IgD-negative memory B cell (primary cell): ENCODE measurements at regions not wholly inside any gene's neighbourhood (a gene's known extent, or its start where the extent isn't known, plus 50 kb on each side); places are given as distances from the start of the nearest gene placed in this dataset.

Experiments
- H3K27ac Mint-ChIP-seq, 3 donors: one replicate each; pipeline ENCODE4 v1.8.0; 2020 to 2022; ENCODE audit warnings: mild to moderate bottlenecking in 3 of 3, mixed read lengths in 3 of 3, moderate library complexity in 1 of 3
- H3K27me3 Mint-ChIP-seq: one replicate; pipeline ENCODE4 v1.8.0; 2021; ENCODE audit warnings: mixed read lengths
- H3K36me3 Mint-ChIP-seq: one replicate; pipeline ENCODE4 v1.8.0; 2020; ENCODE audit warnings: mild to moderate bottlenecking, mixed read lengths
- H3K4me1 Mint-ChIP-seq, 3 donors: one replicate each; pipeline ENCODE4 v1.8.0; 2020 to 2022; ENCODE audit warnings: mixed read lengths in 3 of 3, mild to moderate bottlenecking in 1 of 3
- H3K4me3 Mint-ChIP-seq, 4 donors: one replicate each; pipeline ENCODE4 v1.8.0; 2020 to 2022; ENCODE audit warnings: mild to moderate bottlenecking in 4 of 4, mixed read lengths in 4 of 4, moderate library complexity in 3 of 4
- H3K9me3 Mint-ChIP-seq, 3 donors: one replicate each; pipeline ENCODE4 v1.8.0; 2020 to 2021; ENCODE audit warnings: mixed read lengths in 3 of 3, mild to moderate bottlenecking in 1 of 3

- H3K4me3 Mint-ChIP-seq = no peak overlapping the region
- no peak overlapping the region for H3K27ac Mint-ChIP-seq
- peaks cover 0 to 2% (median 0%) of the 10 kb centered on the region in 3 donors for H3K9me3 Mint-ChIP-seq
- peaks cover 2% of the 10 kb centered on the region for H3K27me3 Mint-ChIP-seq
- H3K4me1 Mint-ChIP-seq = no peaks in the 10 kb centered on the region
- peaks cover 2% of the 10 kb centered on the region for H3K36me3 Mint-ChIP-seq
Observed at GRCh38 chr3:157816896-157817295, 289.3 kb downstream of the SHOX2 start.

- H3K4me3 Mint-ChIP-seq = no peak overlapping the region
- H3K9me3 Mint-ChIP-seq = peaks cover 0 to 2% (median 0%) of the 10 kb centered on the region in 3 donors
- H3K4me1 Mint-ChIP-seq = no peaks in the 10 kb centered on the region
- no peaks in the 10 kb centered on the region for H3K36me3 Mint-ChIP-seq
- no peak overlapping the region for H3K27ac Mint-ChIP-seq
- peaks cover 2% of the 10 kb centered on the region for H3K27me3 Mint-ChIP-seq
Observed at GRCh38 chr3:157816296-157816695, 289.9 kb downstream of the SHOX2 start.

- Mint-ChIP-seq H3K36me3 (no peaks in the 10 kb centered on the region), H3K9me3 (peaks cover 0 to 4% (median 0%) of the 10 kb centered on the region in 3 donors), H3K4me3 (no peak overlapping the region), H3K27me3 (peaks cover 2% of the 10 kb centered on the region), H3K27ac (no peak overlapping the region), H3K4me1 (no peaks in the 10 kb centered on the region)
Observed at GRCh38 chr3:157815739-157816138, 290.5 kb downstream of the SHOX2 start.

DNA sequence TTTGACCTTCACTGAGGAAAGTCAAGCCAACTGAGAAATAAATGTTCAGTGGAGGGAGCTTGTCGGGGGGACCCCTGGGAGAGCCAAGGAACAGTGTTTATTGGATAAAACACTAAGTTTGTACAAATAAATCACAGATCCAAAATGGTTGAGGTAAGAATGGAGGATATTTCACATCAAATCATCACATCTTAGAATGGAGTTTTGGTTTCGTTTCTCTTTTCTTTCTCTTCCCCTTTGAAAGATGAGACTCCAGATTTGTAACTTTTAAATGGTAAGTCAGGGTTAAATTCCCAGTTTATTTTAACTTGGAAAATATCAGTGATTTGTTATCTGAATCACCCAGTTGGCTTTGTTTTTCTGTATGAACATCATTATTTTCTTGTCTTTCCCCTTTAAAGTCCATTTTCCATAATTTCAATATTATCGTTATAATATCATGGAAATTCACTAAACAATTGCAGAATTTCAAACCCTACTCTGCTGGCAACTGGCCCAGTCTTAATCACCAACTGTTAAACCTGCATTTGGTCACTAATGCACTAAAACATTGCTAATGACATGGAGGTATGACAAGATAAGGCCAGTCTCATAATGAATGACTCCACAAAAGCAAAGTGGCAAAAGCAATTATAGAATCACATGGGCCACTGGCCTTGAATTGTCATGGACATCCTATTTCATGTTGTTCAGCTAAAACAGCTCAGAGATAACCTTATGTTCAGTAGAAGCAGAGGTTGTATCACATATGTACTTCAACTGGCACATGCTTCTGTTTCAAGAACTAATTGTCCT is 295.1 kb downstream of the SHOX2 start:
- H3K4me1 Mint-ChIP-seq = no peaks in the 10 kb centered on the region
- no peak overlapping the region for H3K4me3 Mint-ChIP-seq
- H3K27ac Mint-ChIP-seq = no peak overlapping the region
- peaks cover 0 to 4% (median 0%) of the 10 kb centered on the region in 3 donors for H3K9me3 Mint-ChIP-seq
- H3K36me3 Mint-ChIP-seq = no peaks in the 10 kb centered on the region
- H3K27me3 Mint-ChIP-seq = peaks cover 2% of the 10 kb centered on the region

DNA sequence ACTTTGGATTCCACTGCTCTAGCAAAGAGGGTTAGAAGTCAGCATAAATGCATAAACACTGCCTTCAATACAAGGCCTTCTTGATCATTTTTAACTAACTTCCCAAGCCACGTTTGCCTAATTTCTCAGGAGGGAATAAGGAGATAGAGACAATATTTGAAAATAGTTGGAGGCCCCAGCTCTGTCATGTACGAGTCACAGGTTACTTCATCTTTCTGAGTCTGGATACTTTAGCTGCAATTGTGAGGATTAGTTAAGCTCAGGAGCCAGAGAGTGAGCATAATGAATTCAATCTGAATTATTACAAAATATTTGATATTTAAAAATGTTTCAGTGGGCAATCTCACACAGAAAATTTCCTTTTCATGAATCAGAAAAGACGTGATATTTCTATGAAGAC is 298.9 kb downstream of the SHOX2 start:
- H3K27me3 Mint-ChIP-seq = no peaks in the 10 kb centered on the region
- no peaks in the 10 kb centered on the region for H3K4me1 Mint-ChIP-seq
- peaks cover 2 to 8% (median 3%) of the 10 kb centered on the region in 3 donors for H3K9me3 Mint-ChIP-seq
- H3K36me3 Mint-ChIP-seq = no peaks in the 10 kb centered on the region
- H3K27ac Mint-ChIP-seq = no peak overlapping the region
- no peak overlapping the region for H3K4me3 Mint-ChIP-seq

DNA sequence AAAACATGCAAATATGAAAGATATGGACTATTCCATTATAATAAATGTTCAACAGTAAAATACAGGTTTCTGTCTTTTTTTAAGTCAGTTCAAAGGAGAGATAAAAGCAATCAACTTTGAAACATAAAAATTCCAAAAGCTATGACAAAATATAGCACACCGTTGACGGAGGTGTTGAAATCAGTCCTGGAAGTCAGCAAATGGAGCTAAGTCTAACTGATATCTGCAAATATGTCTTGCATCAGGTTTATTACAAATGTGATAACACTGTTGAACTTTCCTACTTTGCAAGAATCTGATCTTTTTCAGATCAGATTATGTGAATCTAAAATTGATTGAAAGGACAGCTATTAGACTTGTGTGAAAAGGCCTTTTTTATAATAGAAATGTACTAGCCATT is 300.7 kb downstream of the SHOX2 start:
- H3K4me3 Mint-ChIP-seq = no peak overlapping the region
- H3K27me3 Mint-ChIP-seq = no peaks in the 10 kb centered on the region
- H3K4me1 Mint-ChIP-seq = no peaks in the 10 kb centered on the region
- H3K9me3 Mint-ChIP-seq = peaks cover 4 to 9% (median 5%) of the 10 kb centered on the region in 3 donors
- H3K27ac Mint-ChIP-seq = no peak overlapping the region
- H3K36me3 Mint-ChIP-seq = no peaks in the 10 kb centered on the region

GRCh38 chr3:157794771-157795170 is 291.6 kb upstream of the VEPH1 start:
- Mint-ChIP-seq H3K27ac (no peak overlapping the region), H3K4me1 (no peaks in the 10 kb centered on the region), H3K4me3 (no peak overlapping the region), H3K27me3 (no peaks in the 10 kb centered on the region), H3K36me3 (no peaks in the 10 kb centered on the region), H3K9me3 (peaks cover 4 to 6% (median 4%) of the 10 kb centered on the region in 3 donors)

DNA sequence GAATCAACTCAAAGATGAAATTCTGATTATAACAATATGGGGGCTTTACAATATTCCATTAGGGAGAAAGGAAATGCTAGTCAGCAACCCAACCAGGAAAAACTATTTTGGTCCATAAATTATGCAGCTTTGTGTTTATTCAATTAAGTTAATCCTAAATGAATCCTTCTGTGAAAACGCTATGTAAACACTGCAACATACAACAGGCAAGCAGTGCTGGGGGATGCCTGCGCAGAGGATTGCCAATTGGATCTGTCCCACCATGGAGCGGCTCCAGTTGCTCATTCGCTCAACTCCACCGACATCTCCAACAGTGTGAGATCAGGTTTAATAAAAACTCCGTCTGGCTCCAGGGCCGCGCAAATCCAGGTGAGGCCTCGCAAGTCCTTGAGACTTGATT is 290.5 kb upstream of the VEPH1 start:
- Mint-ChIP-seq H3K9me3 (peaks cover 2 to 8% (median 6%) of the 10 kb centered on the region in 3 donors), H3K4me1 (no peaks in the 10 kb centered on the region), H3K36me3 (no peaks in the 10 kb centered on the region), H3K27me3 (no peaks in the 10 kb centered on the region), H3K27ac (no peak overlapping the region), H3K4me3 (no peak overlapping the region)

GRCh38 chr3:157789162-157789561 is 285.9 kb upstream of the VEPH1 start:
- Mint-ChIP-seq H3K27ac (no peak overlapping the region), H3K36me3 (no peaks in the 10 kb centered on the region), H3K4me1 (no peaks in the 10 kb centered on the region), H3K27me3 (no peaks in the 10 kb centered on the region), H3K4me3 (no peak overlapping the region), H3K9me3 (peaks cover 0 to 8% (median 3%) of the 10 kb centered on the region in 3 donors)

GRCh38 chr3:157786618-157787017 is 283.4 kb upstream of the VEPH1 start:
- Mint-ChIP-seq H3K9me3 (peaks cover 0 to 8% (median 3%) of the 10 kb centered on the region in 3 donors), H3K27ac (no peak overlapping the region), H3K36me3 (no peaks in the 10 kb centered on the region), H3K4me1 (no peaks in the 10 kb centered on the region), H3K27me3 (no peaks in the 10 kb centered on the region), H3K4me3 (no peak overlapping the region)

GRCh38 chr3:157786211-157786610 is 283.0 kb upstream of the VEPH1 start:
- Mint-ChIP-seq H3K9me3 (peaks cover 0 to 8% (median 3%) of the 10 kb centered on the region in 3 donors), H3K27me3 (no peaks in the 10 kb centered on the region), H3K4me1 (no peaks in the 10 kb centered on the region), H3K4me3 (no peak overlapping the region), H3K36me3 (no peaks in the 10 kb centered on the region), H3K27ac (no peak overlapping the region)

GRCh38 chr3:157785102-157785826 is 282.0 kb upstream of the VEPH1 start:
- Mint-ChIP-seq H3K4me1 (no peaks in the 10 kb centered on the region), H3K4me3 (no peak overlapping the region), H3K9me3 (peaks cover 0 to 8% (median 3%) of the 10 kb centered on the region in 3 donors)

GRCh38 chr3:157782236-157782635 is 279.0 kb upstream of the VEPH1 start:
- H3K9me3 Mint-ChIP-seq = peaks cover 0 to 6% (median 4%) of the 10 kb centered on the region in 3 donors
- H3K27me3 Mint-ChIP-seq = no peaks in the 10 kb centered on the region
- H3K27ac Mint-ChIP-seq = no peak overlapping the region
- no peaks in the 10 kb centered on the region for H3K36me3 Mint-ChIP-seq
- H3K4me1 Mint-ChIP-seq = no peaks in the 10 kb centered on the region
- no peak overlapping the region for H3K4me3 Mint-ChIP-seq

More at GRCh38 chr3:157785102-157785826, 282.0 kb upstream of the VEPH1 start:
- H3K36me3 Mint-ChIP-seq = no peaks in the 10 kb centered on the region
- no peak overlapping the region for H3K27ac Mint-ChIP-seq
- H3K27me3 Mint-ChIP-seq = no peaks in the 10 kb centered on the region

- Mint-ChIP-seq H3K4me3 (no peak overlapping the region), H3K27ac (no peak overlapping the region), H3K4me1 (no peaks in the 10 kb centered on the region), H3K27me3 (no peaks in the 10 kb centered on the region), H3K9me3 (peaks cover 1 to 6% (median 2%) of the 10 kb centered on the region in 3 donors), H3K36me3 (no peaks in the 10 kb centered on the region)
Observed at GRCh38 chr3:157776861-157777260, 273.6 kb upstream of the VEPH1 start.

DNA sequence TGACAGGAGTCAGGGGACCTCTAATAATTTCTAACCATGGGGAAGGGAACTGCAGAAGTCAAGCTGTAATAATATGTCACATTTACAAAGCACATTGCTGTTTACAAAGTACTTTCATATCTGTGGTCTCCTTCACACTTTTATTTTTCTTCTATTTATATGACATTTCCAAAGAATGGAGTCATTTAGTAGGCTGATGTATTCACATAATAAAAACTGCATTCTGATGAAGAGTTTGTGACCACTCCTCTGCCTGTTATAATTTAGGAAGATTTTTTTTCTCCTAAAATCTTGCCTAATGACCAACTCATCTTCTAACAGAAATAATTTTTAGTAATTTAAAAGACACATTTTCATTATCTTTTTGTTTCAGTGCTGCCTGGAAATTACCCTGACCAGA is 272.2 kb upstream of the VEPH1 start:
- Mint-ChIP-seq H3K4me3 (no peak overlapping the region), H3K27me3 (no peaks in the 10 kb centered on the region), H3K4me1 (no peaks in the 10 kb centered on the region), H3K36me3 (no peaks in the 10 kb centered on the region), H3K27ac (no peak overlapping the region), H3K9me3 (peaks cover 1 to 6% (median 2%) of the 10 kb centered on the region in 3 donors)
